LNCaP clone FGC (cell line): ENCODE measurements at regions not wholly inside any gene's neighbourhood (a gene's known extent, or its start where the extent isn't known, plus 50 kb on each side); places are given as distances from the start of the nearest gene placed in this dataset.

Experiments
- DNase-seq: peaks from one replicate; pipeline ENCODE4 v3.0.0-alpha.2; 2011; ENCODE audit warnings: low read depth
- H3K4me3 ChIP-seq: 2 replicates; pipeline ENCODE4 v1.5.1; 2011; ENCODE audit warnings: mild to moderate bottlenecking, low read depth, low read length, control low read depth
- TF ChIP-seq, protein P1 (sequence below): IDR thresholded peaks from 2 replicates; pipeline ENCODE4 v1.5.1; 2012; ENCODE audit warnings: mild to moderate bottlenecking; ENCODE audit not compliant: control insufficient read depth, insufficient read depth; ENCODE audit errors: extremely low read depth

DNA sequence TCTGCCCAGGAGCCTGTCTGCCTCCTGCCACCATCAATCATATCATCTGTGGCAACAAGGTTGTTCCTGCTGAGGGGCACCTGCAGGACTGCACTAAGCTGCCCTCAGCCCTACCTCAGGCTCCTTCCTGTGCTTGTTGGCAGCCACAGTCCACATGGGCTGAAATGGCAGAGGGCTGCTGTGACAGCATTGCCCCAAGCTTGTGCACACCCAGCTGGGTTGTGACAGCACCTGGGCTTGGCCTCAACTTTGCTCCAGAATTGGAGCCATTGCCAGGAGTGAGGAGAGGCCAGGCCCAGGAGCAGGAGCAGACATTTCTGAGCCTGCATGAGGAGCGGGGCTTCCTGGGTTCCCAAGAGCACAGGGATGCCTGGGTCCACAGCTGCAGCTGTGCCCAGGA is 340.9 kb upstream of the CHRM2 start:
- TF ChIP-seq, protein P1, sequence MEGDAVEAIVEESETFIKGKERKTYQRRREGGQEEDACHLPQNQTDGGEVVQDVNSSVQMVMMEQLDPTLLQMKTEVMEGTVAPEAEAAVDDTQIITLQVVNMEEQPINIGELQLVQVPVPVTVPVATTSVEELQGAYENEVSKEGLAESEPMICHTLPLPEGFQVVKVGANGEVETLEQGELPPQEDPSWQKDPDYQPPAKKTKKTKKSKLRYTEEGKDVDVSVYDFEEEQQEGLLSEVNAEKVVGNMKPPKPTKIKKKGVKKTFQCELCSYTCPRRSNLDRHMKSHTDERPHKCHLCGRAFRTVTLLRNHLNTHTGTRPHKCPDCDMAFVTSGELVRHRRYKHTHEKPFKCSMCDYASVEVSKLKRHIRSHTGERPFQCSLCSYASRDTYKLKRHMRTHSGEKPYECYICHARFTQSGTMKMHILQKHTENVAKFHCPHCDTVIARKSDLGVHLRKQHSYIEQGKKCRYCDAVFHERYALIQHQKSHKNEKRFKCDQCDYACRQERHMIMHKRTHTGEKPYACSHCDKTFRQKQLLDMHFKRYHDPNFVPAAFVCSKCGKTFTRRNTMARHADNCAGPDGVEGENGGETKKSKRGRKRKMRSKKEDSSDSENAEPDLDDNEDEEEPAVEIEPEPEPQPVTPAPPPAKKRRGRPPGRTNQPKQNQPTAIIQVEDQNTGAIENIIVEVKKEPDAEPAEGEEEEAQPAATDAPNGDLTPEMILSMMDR = no peak

DNA sequence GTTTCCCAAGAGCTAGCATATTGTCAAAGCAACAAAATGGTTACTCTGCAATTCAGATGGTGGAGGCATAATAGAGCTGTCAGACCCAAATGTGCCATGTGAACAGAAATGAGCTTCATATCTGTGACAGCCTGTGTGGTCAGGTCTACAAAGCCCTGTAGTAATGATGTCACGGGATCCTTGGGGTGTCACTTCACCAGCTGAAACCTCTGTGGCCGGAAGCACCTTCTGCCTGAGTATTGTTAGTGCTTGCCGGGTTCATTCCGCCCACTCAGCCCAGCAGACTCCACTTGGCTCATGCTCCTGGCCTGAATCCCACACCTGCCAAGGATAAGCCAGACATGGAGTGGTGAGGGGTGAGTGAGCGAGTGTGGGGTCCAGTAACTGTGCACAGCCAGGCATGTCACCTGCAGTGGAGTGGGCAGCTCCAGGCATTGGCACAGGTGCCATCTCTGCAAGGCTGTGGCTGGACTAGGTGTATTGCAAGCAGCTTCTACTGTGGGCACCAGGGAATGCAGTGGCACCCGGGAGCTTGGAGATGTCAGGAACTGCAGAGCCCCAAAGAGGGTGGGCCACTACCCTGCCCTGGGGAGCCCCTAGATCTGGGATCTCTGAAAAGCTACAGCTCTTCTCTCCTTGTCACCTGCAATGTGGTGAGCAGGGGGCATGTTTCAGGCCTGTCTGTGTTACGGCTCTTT is 341.9 kb upstream of the CHRM2 start:
- no peak for DNase-seq

More for the DNA sequence above, 340.9 kb upstream of the CHRM2 start:
- H3K4me3 ChIP-seq = no peak overlapping the region
- no peak for DNase-seq

DNA sequence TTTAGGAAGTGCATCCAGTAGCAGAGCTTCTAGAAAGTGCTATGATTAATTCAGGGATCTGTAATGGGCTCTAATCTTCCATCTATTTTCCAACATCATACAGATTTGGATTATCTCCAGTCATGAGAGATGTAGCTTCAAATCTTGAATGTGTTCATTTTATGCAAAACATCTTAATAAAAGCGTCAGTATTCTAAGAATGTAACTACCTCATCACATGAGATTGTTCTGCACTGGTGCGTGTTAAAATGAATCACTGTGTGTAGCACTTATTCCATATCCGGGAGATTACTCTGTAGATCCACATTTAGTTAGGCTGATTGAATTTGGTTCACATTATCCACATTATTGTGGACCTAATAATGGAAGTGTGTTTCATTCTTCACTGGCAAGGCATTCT is 344.9 kb upstream of the CHRM2 start:
- no peak for DNase-seq
- TF ChIP-seq, protein P1 = no peak
- H3K4me3 ChIP-seq = no peak overlapping the region

More for the DNA sequence above, 341.9 kb upstream of the CHRM2 start:
- no peak overlapping the region for H3K4me3 ChIP-seq
- TF ChIP-seq, protein P1 = no peak

DNA sequence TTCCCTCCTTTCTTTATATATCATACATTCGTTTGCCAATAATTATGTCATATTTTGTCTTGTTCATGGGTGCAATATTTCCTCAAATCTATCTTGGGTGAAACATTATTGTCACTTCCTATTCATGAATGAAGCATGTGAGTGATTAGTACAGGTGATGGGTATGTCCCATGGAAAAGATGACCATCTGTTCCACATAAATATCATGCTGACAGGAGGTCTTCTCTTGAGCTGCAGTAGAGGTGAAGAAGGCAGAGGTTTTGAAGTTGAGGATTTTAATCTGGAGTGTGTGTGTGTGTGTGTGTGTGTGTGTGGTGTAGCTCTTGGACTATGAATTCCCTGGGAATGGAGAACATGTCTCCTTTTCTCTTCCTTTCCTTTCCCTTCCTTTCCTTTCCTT is 350.5 kb upstream of the CHRM2 start:
- DNase-seq = no peak
- H3K4me3 ChIP-seq = no peak overlapping the region
- TF ChIP-seq, protein P1 = no peak

DNA sequence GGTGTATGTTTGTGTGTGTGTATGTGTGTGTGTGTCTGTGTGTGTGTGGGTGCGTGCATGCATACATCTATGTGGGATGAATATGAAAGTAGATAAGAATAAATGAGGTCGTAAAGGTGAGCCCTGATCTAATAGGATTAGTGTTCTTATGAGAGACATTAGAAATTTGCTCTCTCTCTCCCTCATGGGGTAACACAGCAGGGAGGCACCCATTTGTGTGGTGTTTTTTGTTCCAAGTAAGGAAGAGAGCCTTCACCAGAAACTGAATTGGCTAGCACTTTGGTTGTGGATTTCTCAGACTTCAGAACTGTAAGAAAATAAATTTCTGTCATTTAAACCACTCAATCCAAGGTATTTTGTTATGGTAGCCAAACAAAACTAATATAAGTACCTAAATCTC is 353.7 kb upstream of the CHRM2 start:
- TF ChIP-seq, protein P1 = no peak
- no peak for DNase-seq
- H3K4me3 ChIP-seq = no peak overlapping the region

DNA sequence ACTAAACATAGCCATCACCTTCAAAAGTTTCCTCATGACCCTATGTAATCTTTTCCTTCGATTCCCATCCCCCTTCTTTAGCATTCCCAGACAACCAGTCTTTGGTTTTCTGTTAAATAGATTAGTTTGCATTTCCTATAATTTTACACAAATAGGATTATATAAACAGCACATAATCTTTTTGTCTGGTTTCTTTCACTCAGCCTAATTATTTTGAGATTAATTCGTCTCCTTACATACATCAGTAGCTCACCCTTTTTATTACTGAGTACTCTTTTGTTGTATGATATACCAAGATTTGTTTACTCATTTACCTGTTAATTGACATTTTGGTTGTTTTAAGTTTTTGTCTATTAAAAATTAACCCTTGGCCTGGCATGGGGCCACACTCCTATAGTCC is 354.7 kb upstream of the CHRM2 start:
- TF ChIP-seq, protein P1 = no peak
- no peak overlapping the region for H3K4me3 ChIP-seq
- no peak for DNase-seq

DNA sequence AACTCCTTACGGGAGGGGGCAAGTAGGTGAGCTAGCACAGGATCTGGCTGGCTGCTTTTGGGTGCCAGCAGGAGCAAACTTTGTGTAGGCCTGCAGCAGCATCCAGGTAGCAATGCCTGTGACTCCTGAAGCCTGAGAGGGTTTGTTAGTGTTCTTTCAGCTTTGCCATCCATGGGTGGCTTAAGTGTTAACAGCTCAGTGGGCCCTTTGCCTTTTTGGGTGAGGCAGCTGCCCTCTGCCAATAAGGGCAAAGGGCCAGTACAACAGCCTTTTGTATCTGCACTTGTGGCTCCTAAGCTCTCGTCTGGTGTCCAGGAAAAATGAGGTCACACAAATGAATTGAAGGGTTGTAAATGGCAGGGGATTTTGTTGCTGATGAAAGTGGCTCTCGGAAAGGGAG is 359.0 kb upstream of the CHRM2 start:
- TF ChIP-seq, protein P1 = no peak
- no peak overlapping the region for H3K4me3 ChIP-seq
- no peak for DNase-seq
